CD4-positive, alpha-beta T cell treated with Interleukin-1 beta for 1 hour (primary cell): ENCODE measurements at regions not wholly inside any gene's neighbourhood (a gene's known extent, or its start where the extent isn't known, plus 50 kb on each side); places are given as distances from the start of the nearest gene placed in this dataset.
"Not testable (repeated sequence)": the region's sequence is repeated elsewhere in the genome, so short reads cannot be mapped to it uniquely, and the experiment has no call there.

Source experiments
- DNase-seq, 2 donors: peaks; one replicate each; pipeline ENCODE4 v3.0.0-alpha.2; 2020 to 2022

GRCh38 chr1:4068076-4068475 lies 168.0 kb upstream of the C1orf174 start:
- DNase-seq, result no peak

- DNase-seq, result no peak
Measured at GRCh38 chr1:4071653-4072052, 171.6 kb upstream of the C1orf174 start.

GRCh38 chr1:4072481-4073153 lies 172.5 kb upstream of the C1orf174 start:
- DNase-seq, result no peak

- no peak for DNase-seq
Measured at GRCh38 chr1:4075436-4076225, 175.6 kb upstream of the C1orf174 start.

GRCh38 chr1:4076346-4076745 lies 176.3 kb upstream of the C1orf174 start:
- no peak for DNase-seq

- not testable (repeated sequence) for DNase-seq
Measured at GRCh38 chr1:4078091-4078962, 178.3 kb upstream of the C1orf174 start.

GRCh38 chr1:4079815-4080214 lies 179.7 kb upstream of the C1orf174 start:
- no peak for DNase-seq

- DNase-seq, result no peak
Measured at GRCh38 chr1:4081806-4082711, 182.0 kb upstream of the C1orf174 start.

- no peak for DNase-seq
Measured at GRCh38 chr1:4083231-4084047, 183.4 kb upstream of the C1orf174 start.

- no peak for DNase-seq
Measured at GRCh38 chr1:4084048-4084431, 184.0 kb upstream of the C1orf174 start.

GRCh38 chr1:4084446-4084845 lies 184.4 kb upstream of the C1orf174 start:
- DNase-seq, result no peak

- no peak for DNase-seq
Measured at GRCh38 chr1:4084896-4085295, 184.8 kb upstream of the C1orf174 start.

GRCh38 chr1:4085546-4085945 lies 185.5 kb upstream of the C1orf174 start:
- no peak for DNase-seq

- DNase-seq, result no peak
Measured at GRCh38 chr1:4086085-4086850, 186.2 kb upstream of the C1orf174 start.

- no peak for DNase-seq
Measured at GRCh38 chr1:4086921-4087320, 186.8 kb upstream of the C1orf174 start.

GRCh38 chr1:4087530-4088420 lies 187.7 kb upstream of the C1orf174 start:
- no peak for DNase-seq

- no peak for DNase-seq
Measured at GRCh38 chr1:4088676-4089075, 188.6 kb upstream of the C1orf174 start.

- DNase-seq, result no peak
Measured at GRCh38 chr1:4089421-4090175, 189.5 kb upstream of the C1orf174 start.

- no peak for DNase-seq
Measured at GRCh38 chr1:4090556-4090955, 190.5 kb upstream of the C1orf174 start.
